GM12891 (cell line): ENCODE measurements at regions not wholly inside any gene's neighbourhood (a gene's known extent, or its start where the extent isn't known, plus 50 kb on each side); places are given as distances from the start of the nearest gene placed in this dataset.

Experiments
- POLR2A ChIP-seq: IDR thresholded peaks from 2 replicates; pipeline ENCODE4 v1.6.1; 2011; ENCODE audit warnings: low read depth, low read length, control low read depth
- POLR2AphosphoS5 ChIP-seq: IDR thresholded peaks from 2 replicates; pipeline ENCODE4 v1.6.1; 2011; ENCODE audit warnings: low read depth, low read length, control low read depth

DNA sequence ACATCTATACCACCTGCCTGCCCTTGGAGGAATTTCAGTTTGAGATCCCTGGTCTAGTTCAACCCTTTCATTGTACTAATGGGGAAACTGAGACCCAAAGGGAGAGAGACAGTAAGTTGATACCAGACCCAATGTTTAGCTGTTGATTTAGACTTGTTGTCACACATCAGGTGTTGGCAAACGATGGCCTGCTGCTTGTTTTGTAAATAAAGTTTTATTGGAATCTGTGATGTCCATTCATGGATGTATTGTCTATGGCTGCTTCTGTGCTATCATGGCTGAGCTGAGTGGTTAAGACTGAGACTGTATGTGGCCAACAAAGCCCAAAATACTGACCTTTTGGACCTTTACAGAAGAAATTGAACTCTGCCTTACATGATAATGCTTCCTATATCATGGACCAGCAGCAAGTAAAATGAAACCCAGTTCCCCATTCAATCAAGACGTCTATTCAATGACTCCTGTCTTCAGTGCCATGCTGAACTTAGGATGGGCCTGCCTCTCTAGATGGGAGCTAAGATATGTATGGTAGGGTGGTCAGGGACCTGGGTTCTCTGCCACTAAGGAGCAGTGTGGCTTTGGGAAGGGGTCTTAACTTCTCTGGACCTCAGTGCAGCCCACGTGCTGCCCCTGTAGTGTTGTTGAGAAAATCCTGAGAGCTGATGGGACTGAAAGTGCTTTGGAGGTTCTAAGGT, 111.0 kb downstream of the IRX5 start:
- no peak for TF ChIP-seq POLR2AphosphoS5
- no peak for TF ChIP-seq POLR2A
